ENCODE measurements at regions not wholly inside any gene's neighbourhood (a gene's known extent, or its start where the extent isn't known, plus 50 kb on each side); places are given as distances from the start of the nearest gene placed in this dataset.
"Not testable (repeated sequence)": the region's sequence is repeated elsewhere in the genome, so short reads cannot be mapped to it uniquely, and the experiment has no call there.

GRCh38 chr1:93763704-93764365 lies 82.2 kb upstream of the BCAR3 start:
- Histone ChIP-seq H3K36me3 (no peaks in the 10 kb centered on the region), H3K9me3 (no peaks in the 10 kb centered on the region), H3K27me3 (no peaks in the 10 kb centered on the region), H3K4me3 (no peak overlapping the region), H3K27ac (no peak overlapping the region), H3K4me1 (peaks cover 0 to 11% of the 10 kb centered on the region in 2 donors)
- TF ChIP-seq CTCF (IDR thresholded peaks at IDR 0.05): no peak
- intact Hi-C loops (cut with DNase I): no loop called here
- no peak for ATAC-seq
- DNase-seq: no peak

GRCh38 chr1:93758842-93759515 lies 77.3 kb upstream of the BCAR3 start:
- Histone ChIP-seq H3K36me3 (no peaks in the 10 kb centered on the region), H3K4me1 (peaks cover 5 to 15% of the 10 kb centered on the region in 2 donors), H3K27me3 (no peaks in the 10 kb centered on the region), H3K27ac (peak overlapping the region; percentile 23 to 43), H3K9me3 (no peaks in the 10 kb centered on the region), H3K4me3 (no peak overlapping the region)
- ATAC-seq (peak; percentile 61), DNase-seq (peak in 3 of 4 donors; percentile 58 to 83 (median 61))
- TF ChIP-seq CTCF (IDR thresholded peaks at IDR 0.05): no peak
- intact Hi-C loops (cut with DNase I): no loop called here

- DNase-seq: peak in 1 of 4 donors; percentile 76
- peaks cover 5 to 15% of the 10 kb centered on the region in 2 donors for H3K4me1 ChIP-seq
- H3K9me3 ChIP-seq: no peaks in the 10 kb centered on the region
- H3K4me3 ChIP-seq: no peak overlapping the region
- H3K36me3 ChIP-seq: no peaks in the 10 kb centered on the region
- H3K27me3 ChIP-seq: no peaks in the 10 kb centered on the region
- no peak overlapping the region for H3K27ac ChIP-seq
- no peak for TF ChIP-seq CTCF (IDR thresholded peaks at IDR 0.05)
- intact Hi-C loops (cut with DNase I): no loop called here
- ATAC-seq: peak; percentile 5
Observed at GRCh38 chr1:93757256-93758036, 75.8 kb upstream of the BCAR3 start.

GRCh38 chr1:93756657-93757056 lies 75.0 kb upstream of the BCAR3 start:
- H3K27ac ChIP-seq: no peak overlapping the region

GRCh38 chr1:93755251-93755715 lies 73.6 kb upstream of the BCAR3 start:
- H3K4me3 ChIP-seq; H3K36me3 ChIP-seq; DNase-seq; H3K27ac ChIP-seq; H3K9me3 ChIP-seq; ATAC-seq; intact Hi-C loops (cut with DNase I); H3K27me3 ChIP-seq: not testable (repeated sequence)
- H3K4me1 ChIP-seq: peaks cover 22 to 28% of the 10 kb centered on the region in 2 donors

More at GRCh38 chr1:93756657-93757056, 75.0 kb upstream of the BCAR3 start:
- H3K36me3 ChIP-seq: no peaks in the 10 kb centered on the region
- H3K27me3 ChIP-seq: no peaks in the 10 kb centered on the region
- TF ChIP-seq CTCF (IDR thresholded peaks at IDR 0.05): no peak
- H3K4me3 ChIP-seq: no peak overlapping the region
- ATAC-seq: no peak
- no peak for DNase-seq
- peaks cover 8 to 19% of the 10 kb centered on the region in 2 donors for H3K4me1 ChIP-seq
- H3K9me3 ChIP-seq: no peaks in the 10 kb centered on the region
- intact Hi-C loops (cut with DNase I): no loop called here

Measured in left lung (tissue), 4 donors.